ENCODE measurements at regions not wholly inside any gene's neighbourhood (a gene's known extent, or its start where the extent isn't known, plus 50 kb on each side); places are given as distances from the start of the nearest gene placed in this dataset.

- no peak for TF ChIP-seq CTCF (conservative IDR thresholded peaks at IDR 0.05; ENCODE audit: low read depth, low read length)
- TF ChIP-seq EZH2 (IDR thresholded peaks at IDR 0.05; ENCODE audit: borderline replicate concordance, low read depth, low read length, poor library complexity, severe bottlenecking): no peak
These were observed 281.1 kb downstream of the SPRY2 start for GRCh38 chr13:80059789-80060188.
